IMR-90 (cell line): ENCODE measurements at regions not wholly inside any gene's neighbourhood (a gene's known extent, or its start where the extent isn't known, plus 50 kb on each side); places are given as distances from the start of the nearest gene placed in this dataset.

Experiments
- ATAC-seq: fragments of 200-7000 bp; cut with Tn5 transposase; 2 replicates; pipeline ENCODE4 v1.9.1; 2020; ENCODE audit warnings: low read depth, mild to moderate bottlenecking, moderate library complexity
- BruUV-seq: library from RNA; stranded (reverse); fragments of 400-500 nt; replicated peaks from 2 replicates; lab custom pipeline; 2021; lab: Mats Ljungman, UMichigan
- CTCF ChIA-PET: fragments of 300-600 bp; formaldehyde crosslinking; extraction: SDS; loops from one replicate; lab custom pipeline; 2021; ENCODE audit warnings: antibody characterized with exemption; lab: Yijun Ruan, JAX
- POLR2A ChIA-PET: fragments of 300-600 bp; sonication (Branson Sonifier 250); formaldehyde crosslinking; loops from one replicate; lab custom pipeline; 2022; ENCODE audit warnings: antibody characterized with exemption; ENCODE audit not compliant: unreplicated experiment; lab: Charles Lee
- DNase-seq: peaks from one replicate; pipeline ENCODE4 v3.0.0; 2013
- H2AFZ ChIP-seq: replicated peaks from 2 replicates; pipeline ENCODE3; 2013; ENCODE audit warnings: low read length, mild to moderate bottlenecking; ENCODE audit not compliant: poor library complexity
- H2AK5ac ChIP-seq: 2 replicates; pipeline ENCODE4 v1.6.1; 2013; ENCODE audit warnings: low read depth, low read length, inconsistent platforms
- H2AK9ac ChIP-seq: replicated peaks from 2 replicates; pipeline ENCODE3; 2013; ENCODE audit warnings: mild to moderate bottlenecking, low read depth, low read length, moderate library complexity; ENCODE audit not compliant: poor library complexity
- H2BK120ac ChIP-seq: 2 replicates; pipeline ENCODE4 v1.6.1; 2013; ENCODE audit warnings: low read depth, low read length, inconsistent platforms
- H2BK15ac ChIP-seq: 3 replicates; pipeline ENCODE4 v1.6.1; 2013; ENCODE audit warnings: low read depth, low read length, inconsistent platforms
- H2BK20ac ChIP-seq: 2 replicates; pipeline ENCODE4 v1.6.1; 2013; ENCODE audit warnings: low read depth, mild to moderate bottlenecking, inconsistent platforms, low read length, moderate library complexity
- H2BK5ac ChIP-seq: 2 replicates; pipeline ENCODE4 v1.6.1; 2013; ENCODE audit warnings: mild to moderate bottlenecking, low read depth, low read length, inconsistent platforms; ENCODE audit not compliant: poor library complexity, severe bottlenecking
- H3K14ac ChIP-seq: replicated peaks from 2 replicates; pipeline ENCODE4 v1.6.1; 2013; ENCODE audit warnings: low read depth, low read length, inconsistent platforms
- H3K18ac ChIP-seq: 2 replicates; pipeline ENCODE4 v1.6.1; 2013; ENCODE audit warnings: low read depth, low read length, control low read depth
- H3K23ac ChIP-seq: 2 replicates; pipeline ENCODE4 v1.6.1; 2013; ENCODE audit warnings: low read depth, low read length, inconsistent platforms
- H3K27ac ChIP-seq: 2 replicates; pipeline ENCODE4 v1.5.1; 2013; ENCODE audit warnings: mild to moderate bottlenecking, control low read depth, low read length; ENCODE audit not compliant: insufficient read depth
- H3K27me3 ChIP-seq: 2 replicates; pipeline ENCODE4 v1.6.1; 2013; ENCODE audit warnings: low read length; ENCODE audit not compliant: control insufficient read depth, insufficient read depth
- H3K36me3 ChIP-seq: 2 replicates; pipeline ENCODE4 v1.6.1; 2013; ENCODE audit warnings: low read length, mixed read lengths; ENCODE audit not compliant: control insufficient read depth, insufficient read depth
- H3K4ac ChIP-seq: 2 replicates; pipeline ENCODE4 v1.6.1; 2013; ENCODE audit warnings: low read depth, low read length, inconsistent platforms
- H3K4me1 ChIP-seq: 2 replicates; pipeline ENCODE4 v1.6.1; 2013; ENCODE audit warnings: low read length, mixed read lengths; ENCODE audit not compliant: control insufficient read depth, insufficient read depth
- H3K4me2 ChIP-seq: 2 replicates; pipeline ENCODE4 v1.6.1; 2013; ENCODE audit warnings: low read depth, mild to moderate bottlenecking, control low read depth, low read length, moderate library complexity
- H3K4me3 ChIP-seq: 2 replicates; pipeline ENCODE4 v1.5.1; 2013; ENCODE audit warnings: low read depth, mild to moderate bottlenecking, control low read depth, low read length, moderate library complexity; ENCODE audit not compliant: insufficient read depth
- H3K56ac ChIP-seq: 2 replicates; pipeline ENCODE4 v1.6.1; 2013; ENCODE audit warnings: low read length, inconsistent platforms; ENCODE audit not compliant: insufficient read depth; ENCODE audit errors: extremely low read depth
- H3K79me1 ChIP-seq, 2 experiments: 2 replicates each; pipeline ENCODE4 v1.6.1; 2013; ENCODE audit warnings: low read length in 2 of 2, inconsistent platforms in 1 of 2, low read depth in 1 of 2
- H3K9ac ChIP-seq: 2 replicates; pipeline ENCODE4 v1.6.1; 2013; ENCODE audit warnings: low read depth, low read length, control low read depth
- H3K9me1 ChIP-seq: 2 replicates; pipeline ENCODE4 v1.6.1; 2013; ENCODE audit warnings: low read length, inconsistent platforms; ENCODE audit not compliant: insufficient read depth
- H3K9me3 ChIP-seq: 2 replicates; pipeline ENCODE4 v1.6.1; 2013; ENCODE audit warnings: low read length; ENCODE audit not compliant: control insufficient read depth, insufficient read depth
- H4K20me1 ChIP-seq: 2 replicates; pipeline ENCODE4 v1.6.1; 2013; ENCODE audit warnings: low read length, inconsistent platforms; ENCODE audit not compliant: insufficient read depth
- H4K5ac ChIP-seq: 2 replicates; pipeline ENCODE4 v1.6.1; 2013; ENCODE audit warnings: mild to moderate bottlenecking, low read depth, low read length, control low read depth
- H4K8ac ChIP-seq, 2 experiments: 2 replicates each; pipeline ENCODE4 v1.6.1; 2013; ENCODE audit warnings: low read depth in 2 of 2, low read length in 2 of 2, control low read depth in 1 of 2, inconsistent platforms in 1 of 2
- H4K91ac ChIP-seq: 2 replicates; pipeline ENCODE4 v1.6.1; 2013; ENCODE audit warnings: low read depth, low read length, inconsistent platforms; ENCODE audit not compliant: insufficient read depth
- BHLHE40 ChIP-seq: fragments of 150-350 bp; IDR thresholded peaks from 2 replicates; pipeline ENCODE4 v1.6.1; 2016; ENCODE audit warnings: mild to moderate bottlenecking, low read depth, low read length
- CEBPB ChIP-seq: IDR thresholded peaks from 2 replicates; pipeline ENCODE4 v1.6.1; 2012; ENCODE audit warnings: low read depth, low read length, improper control_type of control experiment
- CHD1 ChIP-seq: IDR thresholded peaks from 2 replicates; pipeline ENCODE4 v1.6.1; 2012; ENCODE audit warnings: low read depth, low read length, improper control_type of control experiment
- FOS ChIP-seq: fragments of 150-350 bp; IDR thresholded peaks from 2 replicates; pipeline ENCODE4 v1.6.1; 2016; ENCODE audit warnings: low read depth, low read length
- MAFK ChIP-seq: IDR thresholded peaks from 2 replicates; pipeline ENCODE4 v1.6.1; 2012; ENCODE audit warnings: low read depth, low read length, improper control_type of control experiment
- MAZ ChIP-seq: IDR thresholded peaks from 2 replicates; pipeline ENCODE4 v1.6.1; 2012; ENCODE audit warnings: low read depth, mild to moderate bottlenecking, low read length, improper control_type of control experiment, moderate library complexity, borderline replicate concordance
- MXI1 ChIP-seq: IDR thresholded peaks from 2 replicates; pipeline ENCODE4 v1.6.1; 2012; ENCODE audit warnings: low read depth, mild to moderate bottlenecking, low read length, moderate library complexity, borderline replicate concordance
- NFE2L2 ChIP-seq: fragments of 150-350 bp; IDR thresholded peaks from 2 replicates; pipeline ENCODE4 v1.6.1; 2016; ENCODE audit warnings: low read depth, mild to moderate bottlenecking, low read length
- POLR2A ChIP-seq: IDR thresholded peaks from 2 replicates; pipeline ENCODE4 v1.6.1; 2012; ENCODE audit warnings: mild to moderate bottlenecking, low read depth, low read length
- RAD21 ChIP-seq: IDR thresholded peaks from 2 replicates; pipeline ENCODE4 v1.6.1; 2012; ENCODE audit warnings: low read length, improper control_type of control experiment
- RCOR1 ChIP-seq: IDR thresholded peaks from 2 replicates; pipeline ENCODE4 v1.6.1; 2012; ENCODE audit warnings: mild to moderate bottlenecking, low read length, improper control_type of control experiment; ENCODE audit not compliant: insufficient replicate concordance
- RFX5 ChIP-seq: IDR thresholded peaks from 2 replicates; pipeline ENCODE4 v1.8.0; 2012; ENCODE audit warnings: low read depth, mild to moderate bottlenecking, low read length, moderate library complexity
- SMC3 ChIP-seq: fragments of 150-350 bp; IDR thresholded peaks from 2 replicates; pipeline ENCODE4 v1.6.1; 2016; ENCODE audit warnings: low read depth, mild to moderate bottlenecking, antibody characterized with exemption, low read length, moderate library complexity
- WGBS, 2 experiments: methylation state at CpG; one replicate each; pipeline versions ENCODE4 v1.1.5 to v1.1.7; 2013; ENCODE audit warnings: missing lambda C conversion rate in 2 of 2; ENCODE audit not compliant: insufficient read length in 1 of 2; ENCODE audit errors: extremely low coverage in 2 of 2; 5-methylcytosine and 5-hydroxymethylcytosine counted together
- dilution Hi-C: fragments of 300-500 bp; cut with HindIII; formaldehyde crosslinking; loops from one replicate; pipeline ENCODE4 v1.14.3; 2018; ENCODE audit warnings: low sequenced_read_pairs; ENCODE audit not compliant: unreplicated experiment
- in situ Hi-C: fragments of 300-500 bp; cut with MboI; formaldehyde crosslinking; loops from 3 replicates; pipeline ENCODE4 v1.14.3; 2019; ENCODE audit warnings: low sequenced_read_pairs, inconsistent platforms, mixed read lengths
- intact Hi-C: fragments of 100-400 bp; cut with micrococcal nuclease; formaldehyde crosslinking; loops from 2 replicates; pipeline ENCODE4 v1.10.0; 2022
- TF ChIP-seq, protein P1 (sequence below): conservative IDR thresholded peaks from 2 replicates; pipeline ENCODE4 v1.5.1; 2012; ENCODE audit warnings: mild to moderate bottlenecking, low read depth, low read length, improper control_type of control experiment
- TF ChIP-seq, protein P2 (sequence below): fragments of 150-350 bp; IDR thresholded peaks from 2 replicates; pipeline ENCODE4 v1.6.1; 2017; ENCODE audit warnings: mild to moderate bottlenecking, antibody characterized with exemption, low read length, low read depth
- TF ChIP-seq, protein P3 (sequence below): fragments of 150-350 bp; IDR thresholded peaks from 2 replicates; pipeline ENCODE4 v1.6.1; 2016; ENCODE audit warnings: low read depth, mild to moderate bottlenecking, low read length, moderate library complexity, borderline replicate concordance

DNA sequence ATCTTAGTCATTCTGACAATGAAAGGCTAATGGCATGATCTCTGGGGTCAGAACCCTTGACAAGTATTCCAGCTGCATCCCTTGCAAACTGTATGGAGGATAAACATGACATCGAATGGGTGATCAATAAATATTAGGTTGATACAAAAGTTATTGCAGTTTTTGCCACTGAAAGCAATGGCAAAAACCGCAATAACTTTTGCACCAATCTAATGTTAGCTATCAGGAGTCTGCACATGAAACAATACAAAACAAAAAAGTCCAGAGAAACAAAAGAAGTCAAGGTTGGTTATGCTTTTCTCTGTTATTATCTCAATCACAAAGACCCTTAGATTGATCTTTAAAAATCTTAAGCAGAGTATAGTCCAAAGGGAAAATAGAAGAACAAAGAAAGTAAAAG lies 292.7 kb downstream of the DUSP10 start:
- POLR2A ChIA-PET, result no interaction called here
- no peaks in the 10 kb centered on the region for H3K27me3 ChIP-seq
- H2BK120ac ChIP-seq, result no peak overlapping the region
- no peak overlapping the region for H3K4me2 ChIP-seq
- no peak overlapping the region for H3K23ac ChIP-seq
- H3K4me3 ChIP-seq, result no peak overlapping the region
- no peaks in the 10 kb centered on the region for H3K9me3 ChIP-seq
- no peaks in the 10 kb centered on the region for H4K20me1 ChIP-seq
- no peak overlapping the region for H2AK5ac ChIP-seq
- no CpG with 5 or more reads among the region's 2 CpGs for whole genome bisulfite sequencing, 2 experiments
- H3K9me1 ChIP-seq, result no peaks in the 10 kb centered on the region
- H3K14ac ChIP-seq, result no peak overlapping the region
- CTCF ChIA-PET, result interaction anchor here (1.7 kb wide), 1 partner anchor 29 kb away, joined by 4 read pairs; no protein-coding TSS in a partner anchor
- no peak overlapping the region for H2BK20ac ChIP-seq
- TF ChIP-seq MXI1, result no peak
- TF ChIP-seq, protein P1, sequence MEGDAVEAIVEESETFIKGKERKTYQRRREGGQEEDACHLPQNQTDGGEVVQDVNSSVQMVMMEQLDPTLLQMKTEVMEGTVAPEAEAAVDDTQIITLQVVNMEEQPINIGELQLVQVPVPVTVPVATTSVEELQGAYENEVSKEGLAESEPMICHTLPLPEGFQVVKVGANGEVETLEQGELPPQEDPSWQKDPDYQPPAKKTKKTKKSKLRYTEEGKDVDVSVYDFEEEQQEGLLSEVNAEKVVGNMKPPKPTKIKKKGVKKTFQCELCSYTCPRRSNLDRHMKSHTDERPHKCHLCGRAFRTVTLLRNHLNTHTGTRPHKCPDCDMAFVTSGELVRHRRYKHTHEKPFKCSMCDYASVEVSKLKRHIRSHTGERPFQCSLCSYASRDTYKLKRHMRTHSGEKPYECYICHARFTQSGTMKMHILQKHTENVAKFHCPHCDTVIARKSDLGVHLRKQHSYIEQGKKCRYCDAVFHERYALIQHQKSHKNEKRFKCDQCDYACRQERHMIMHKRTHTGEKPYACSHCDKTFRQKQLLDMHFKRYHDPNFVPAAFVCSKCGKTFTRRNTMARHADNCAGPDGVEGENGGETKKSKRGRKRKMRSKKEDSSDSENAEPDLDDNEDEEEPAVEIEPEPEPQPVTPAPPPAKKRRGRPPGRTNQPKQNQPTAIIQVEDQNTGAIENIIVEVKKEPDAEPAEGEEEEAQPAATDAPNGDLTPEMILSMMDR, result no peak
- no peak for TF ChIP-seq SMC3
- TF ChIP-seq FOS, result no peak
- no peak for TF ChIP-seq MAZ
- TF ChIP-seq MAFK, result no peak
- no peak for TF ChIP-seq BHLHE40
- no peak for TF ChIP-seq POLR2A
- no peak for TF ChIP-seq RAD21
- no peak for TF ChIP-seq RFX5
- no peak for TF ChIP-seq NFE2L2
- TF ChIP-seq CHD1, result no peak
- TF ChIP-seq, protein P2, sequence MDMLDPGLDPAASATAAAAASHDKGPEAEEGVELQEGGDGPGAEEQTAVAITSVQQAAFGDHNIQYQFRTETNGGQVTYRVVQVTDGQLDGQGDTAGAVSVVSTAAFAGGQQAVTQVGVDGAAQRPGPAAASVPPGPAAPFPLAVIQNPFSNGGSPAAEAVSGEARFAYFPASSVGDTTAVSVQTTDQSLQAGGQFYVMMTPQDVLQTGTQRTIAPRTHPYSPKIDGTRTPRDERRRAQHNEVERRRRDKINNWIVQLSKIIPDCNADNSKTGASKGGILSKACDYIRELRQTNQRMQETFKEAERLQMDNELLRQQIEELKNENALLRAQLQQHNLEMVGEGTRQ, result no peak
- no peak for TF ChIP-seq CEBPB
- TF ChIP-seq, protein P3, sequence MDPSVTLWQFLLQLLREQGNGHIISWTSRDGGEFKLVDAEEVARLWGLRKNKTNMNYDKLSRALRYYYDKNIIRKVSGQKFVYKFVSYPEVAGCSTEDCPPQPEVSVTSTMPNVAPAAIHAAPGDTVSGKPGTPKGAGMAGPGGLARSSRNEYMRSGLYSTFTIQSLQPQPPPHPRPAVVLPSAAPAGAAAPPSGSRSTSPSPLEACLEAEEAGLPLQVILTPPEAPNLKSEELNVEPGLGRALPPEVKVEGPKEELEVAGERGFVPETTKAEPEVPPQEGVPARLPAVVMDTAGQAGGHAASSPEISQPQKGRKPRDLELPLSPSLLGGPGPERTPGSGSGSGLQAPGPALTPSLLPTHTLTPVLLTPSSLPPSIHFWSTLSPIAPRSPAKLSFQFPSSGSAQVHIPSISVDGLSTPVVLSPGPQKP, result no peak
- TF ChIP-seq RCOR1, result no peak
- H4K8ac ChIP-seq, result no peak overlapping the region
- H4K91ac ChIP-seq, result no peak overlapping the region
- H2AK9ac ChIP-seq, result no peak overlapping the region
- dilution Hi-C loops (no loop called here), intact Hi-C loops (no loop called here), in situ Hi-C loops (loop anchor here (10.0 kb wide), 1 partner anchor 1006 kb away; no protein-coding TSS in a partner anchor)
- no peak overlapping the region for H4K5ac ChIP-seq
- no peaks in the 10 kb centered on the region for H3K36me3 ChIP-seq
- BruUV-seq, result no TSS peak
- H3K18ac ChIP-seq, result no peak overlapping the region
- H3K79me1 ChIP-seq, result no peaks in the 10 kb centered on the region
- no peak overlapping the region for H3K9ac ChIP-seq
- no peak for ATAC-seq
- no peak overlapping the region for H3K27ac ChIP-seq
- no peak for DNase-seq
- no peak overlapping the region for H2BK5ac ChIP-seq
- no peak overlapping the region for H3K56ac ChIP-seq
- H3K4me1 ChIP-seq, result no peaks in the 10 kb centered on the region
- no peak overlapping the region for H2BK15ac ChIP-seq
- H2AFZ ChIP-seq, result no peak overlapping the region
- no peak overlapping the region for H3K4ac ChIP-seq
